ENCODE measurements at regions not wholly inside any gene's neighbourhood (a gene's known extent, or its start where the extent isn't known, plus 50 kb on each side); places are given as distances from the start of the nearest gene placed in this dataset.

GRCh38 chr21:35489389-35489980 is 440.4 kb upstream of the RUNX1 start:
- no peak overlapping the region for H3K4ac ChIP-seq (ENCODE audit: low read depth, low read length)
- H2BK12ac ChIP-seq (ENCODE audit: insufficient read length, low read depth, low read length): no peak overlapping the region
- H3K79me2 ChIP-seq (ENCODE audit: insufficient read depth, low read length): no peaks in the 10 kb centered on the region
- no peak overlapping the region for H2BK5ac ChIP-seq (ENCODE audit: insufficient read length, low read length)
- H3K4me1 Mint-ChIP-seq: 0 out of 4 replicates have a peak, but pooled peaks cover 0 to 2% of the 10 kb centered on the region in 2 experiments
- no peaks in the 10 kb centered on the region for H3K23me2 ChIP-seq (ENCODE audit: insufficient read length, low read depth, low read length, poor library complexity, severe bottlenecking)
- no peaks in the 10 kb centered on the region for H3K36me3 Mint-ChIP-seq (ENCODE audit: insufficient read depth in 1 of 3, low read depth in 3 of 3)
- no peak for DNase-seq
- H3K14ac ChIP-seq (ENCODE audit: insufficient read depth, low read length): no peak overlapping the region
- H3T11ph ChIP-seq (ENCODE audit: low read length): no peak overlapping the region
- H3K4me3 Mint-ChIP-seq: no peak overlapping the region
- no peak overlapping the region for H2AFZ ChIP-seq (ENCODE audit: low read length)
- no peak overlapping the region for H3K27ac Mint-ChIP-seq
- no peaks in the 10 kb centered on the region for H3K27me3 ChIP-seq (ENCODE audit: insufficient read depth, low read length)
- no peak overlapping the region for H3K18ac ChIP-seq (ENCODE audit: insufficient read length, low read depth, low read length)
- H4K8ac ChIP-seq (replicated peaks; ENCODE audit: insufficient read length, low read depth, low read length): no peak overlapping the region
- H4K91ac ChIP-seq (ENCODE audit: insufficient read length, low read depth, low read length): no peak overlapping the region
- no peak overlapping the region for H3K23ac ChIP-seq (ENCODE audit: insufficient read length, low read depth, low read length)
- H3K27me3 Mint-ChIP-seq (ENCODE audit: low read depth): peaks cover 2% of the 10 kb centered on the region
- H2BK15ac ChIP-seq (ENCODE audit: low read depth, low read length): no peak overlapping the region
- WGBS (ENCODE audit: extremely low coverage, insufficient read length, low lambda C conversion rate): no CpG with 5 or more reads among the region's 10 CpGs
- no peak overlapping the region for H2BK120ac ChIP-seq (ENCODE audit: low read depth, low read length, poor library complexity, severe bottlenecking)
- no peak overlapping the region for H3K56ac ChIP-seq (ENCODE audit: insufficient read length, low read depth, low read length)
- H3K79me1 ChIP-seq (ENCODE audit: insufficient read depth, low read depth, low read length, poor library complexity, severe bottlenecking): no peaks in the 10 kb centered on the region
- H3K4me2 ChIP-seq (ENCODE audit: insufficient read depth, insufficient read length, low read length): no peak overlapping the region
- H3K9me3 ChIP-seq (ENCODE audit: control insufficient read depth, low read depth, low read length): no peaks in the 10 kb centered on the region
- no peak overlapping the region for H3K9ac ChIP-seq (ENCODE audit: extremely low read depth, insufficient read length, low read length)
- no peak overlapping the region for H2AK5ac ChIP-seq (ENCODE audit: insufficient read length, low read length)
- H3K27ac ChIP-seq (ENCODE audit: insufficient read length, low read depth, low read length): no peak overlapping the region
- no peaks in the 10 kb centered on the region for H3K4me1 ChIP-seq (ENCODE audit: insufficient read depth, low read length)
- H2BK20ac ChIP-seq (ENCODE audit: low read depth, low read length, poor library complexity, severe bottlenecking): no peak overlapping the region
- no peak overlapping the region for H4K5ac ChIP-seq (ENCODE audit: insufficient read length, low read depth, low read length)
- H4K20me1 ChIP-seq (ENCODE audit: control insufficient read depth, insufficient read depth, insufficient read length): no peaks in the 10 kb centered on the region
- H3K9me3 Mint-ChIP-seq: no peaks in the 10 kb centered on the region
- TF ChIP-seq, protein P1, sequence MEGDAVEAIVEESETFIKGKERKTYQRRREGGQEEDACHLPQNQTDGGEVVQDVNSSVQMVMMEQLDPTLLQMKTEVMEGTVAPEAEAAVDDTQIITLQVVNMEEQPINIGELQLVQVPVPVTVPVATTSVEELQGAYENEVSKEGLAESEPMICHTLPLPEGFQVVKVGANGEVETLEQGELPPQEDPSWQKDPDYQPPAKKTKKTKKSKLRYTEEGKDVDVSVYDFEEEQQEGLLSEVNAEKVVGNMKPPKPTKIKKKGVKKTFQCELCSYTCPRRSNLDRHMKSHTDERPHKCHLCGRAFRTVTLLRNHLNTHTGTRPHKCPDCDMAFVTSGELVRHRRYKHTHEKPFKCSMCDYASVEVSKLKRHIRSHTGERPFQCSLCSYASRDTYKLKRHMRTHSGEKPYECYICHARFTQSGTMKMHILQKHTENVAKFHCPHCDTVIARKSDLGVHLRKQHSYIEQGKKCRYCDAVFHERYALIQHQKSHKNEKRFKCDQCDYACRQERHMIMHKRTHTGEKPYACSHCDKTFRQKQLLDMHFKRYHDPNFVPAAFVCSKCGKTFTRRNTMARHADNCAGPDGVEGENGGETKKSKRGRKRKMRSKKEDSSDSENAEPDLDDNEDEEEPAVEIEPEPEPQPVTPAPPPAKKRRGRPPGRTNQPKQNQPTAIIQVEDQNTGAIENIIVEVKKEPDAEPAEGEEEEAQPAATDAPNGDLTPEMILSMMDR (conservative IDR thresholded peaks at IDR 0.05): no peak

Measured in H9 (cell line).